Activated naive CD8-positive, alpha-beta T cell treated with anti-CD3 and anti-CD28 coated beads for 36 hours (primary cell): ENCODE measurements at regions not wholly inside any gene's neighbourhood (a gene's known extent, or its start where the extent isn't known, plus 50 kb on each side); places are given as distances from the start of the nearest gene placed in this dataset.
"Not testable (repeated sequence)": the region's sequence is repeated elsewhere in the genome, so short reads cannot be mapped to it uniquely, and the experiment has no call there.

Experiments
- DNase-seq: peaks from one replicate; pipeline ENCODE4 v3.0.0; 2021
- H3K27ac Mint-ChIP-seq: one replicate; pipeline ENCODE4 v1.8.0; 2022; ENCODE audit warnings: mild to moderate bottlenecking, moderate library complexity, mixed read lengths
- H3K27me3 Mint-ChIP-seq: one replicate; pipeline ENCODE4 v1.8.0; 2022; ENCODE audit warnings: mild to moderate bottlenecking, mixed read lengths
- H3K36me3 Mint-ChIP-seq: one replicate; pipeline ENCODE4 v1.8.0; 2021; ENCODE audit warnings: mild to moderate bottlenecking, mixed read lengths
- H3K4me1 Mint-ChIP-seq: one replicate; pipeline ENCODE4 v1.8.0; 2021; ENCODE audit warnings: mixed read lengths
- H3K4me3 Mint-ChIP-seq: one replicate; pipeline ENCODE4 v1.8.0; 2022; ENCODE audit warnings: mild to moderate bottlenecking, moderate library complexity, mixed read lengths
- H3K9me3 Mint-ChIP-seq: one replicate; pipeline ENCODE4 v1.8.0; 2022; ENCODE audit warnings: mixed read lengths

GRCh38 chr21:43287111-43287760 is 118.4 kb downstream of the CRYAA start:
- no peak overlapping the region for H3K27ac Mint-ChIP-seq
- no peaks in the 10 kb centered on the region for H3K36me3 Mint-ChIP-seq
- H3K4me3 Mint-ChIP-seq, result no peak overlapping the region
- H3K9me3 Mint-ChIP-seq, result peaks cover 2% of the 10 kb centered on the region
- no peaks in the 10 kb centered on the region for H3K4me1 Mint-ChIP-seq
- no peak for DNase-seq
- H3K27me3 Mint-ChIP-seq, result no peaks in the 10 kb centered on the region

DNA sequence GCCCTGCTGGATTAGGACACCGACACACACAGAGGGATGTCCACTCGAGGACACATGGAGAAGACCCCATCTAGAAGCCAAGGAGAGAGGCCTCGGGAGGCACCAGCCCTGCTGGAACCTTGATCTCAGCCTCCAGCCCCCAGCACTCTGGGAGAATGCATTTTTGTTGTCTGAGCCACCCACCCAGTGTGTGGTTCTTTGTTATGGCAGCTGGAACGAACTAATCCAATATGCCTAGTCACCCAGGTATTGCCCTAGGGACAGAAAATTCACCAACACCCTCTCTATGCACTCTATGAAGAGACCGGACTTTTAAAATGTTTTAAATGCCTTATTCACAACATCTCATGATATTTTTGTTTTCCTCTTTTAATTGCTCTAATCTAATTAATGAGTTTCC is 117.4 kb downstream of the CRYAA start:
- H3K4me1 Mint-ChIP-seq, result no peaks in the 10 kb centered on the region

DNA sequence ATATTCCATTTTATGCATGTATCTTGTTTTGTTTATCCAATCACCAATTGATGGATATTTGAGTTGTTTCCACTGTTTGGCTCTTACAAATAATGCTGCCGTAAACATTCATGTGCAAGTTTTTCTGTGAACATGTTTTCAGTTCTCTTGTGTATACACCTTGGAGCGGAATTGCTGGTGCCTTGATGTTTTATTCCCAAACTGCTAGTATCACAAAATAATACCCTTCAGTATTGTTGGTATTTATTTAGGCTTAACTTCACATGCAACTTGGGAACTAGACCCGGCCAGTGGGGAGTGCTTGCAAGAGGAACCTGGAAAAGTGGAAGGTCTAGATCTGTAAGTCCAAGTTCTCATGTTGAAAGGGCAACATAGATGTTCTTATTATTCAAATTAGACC is 115.9 kb downstream of the CRYAA start:
- DNase-seq, result no peak
- Mint-ChIP-seq H3K36me3 (no peaks in the 10 kb centered on the region), H3K27ac (no peak overlapping the region), H3K4me1 (no peaks in the 10 kb centered on the region), H3K9me3 (peaks cover 2% of the 10 kb centered on the region), H3K27me3 (no peaks in the 10 kb centered on the region), H3K4me3 (no peak overlapping the region)

More for the DNA sequence above, 117.4 kb downstream of the CRYAA start:
- H3K36me3 Mint-ChIP-seq, result no peaks in the 10 kb centered on the region
- no peak overlapping the region for H3K27ac Mint-ChIP-seq
- peaks cover 2% of the 10 kb centered on the region for H3K9me3 Mint-ChIP-seq
- H3K4me3 Mint-ChIP-seq, result no peak overlapping the region
- no peak for DNase-seq
- H3K27me3 Mint-ChIP-seq, result no peaks in the 10 kb centered on the region

DNA sequence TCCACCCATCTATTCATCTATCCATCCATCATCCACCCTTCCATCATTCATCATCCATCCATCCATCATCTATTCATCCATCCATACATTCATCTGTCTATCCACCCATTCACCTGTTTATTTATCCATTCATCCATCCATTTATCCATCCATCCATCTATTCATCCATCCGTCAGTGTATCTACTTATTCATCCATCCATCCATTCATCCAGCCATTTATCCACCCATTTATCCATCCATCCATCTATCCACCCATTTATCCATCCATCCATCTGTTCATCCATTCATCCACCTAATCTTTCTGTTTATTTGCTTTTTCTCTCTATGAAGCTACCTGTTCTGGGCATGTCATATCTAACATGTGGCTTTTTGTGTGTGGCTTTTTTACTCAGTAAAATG is 115.4 kb downstream of the CRYAA start:
- no peaks in the 10 kb centered on the region for H3K36me3 Mint-ChIP-seq
- no peaks in the 10 kb centered on the region for H3K27me3 Mint-ChIP-seq
- peaks cover under 1% of the 10 kb centered on the region for H3K9me3 Mint-ChIP-seq

DNA sequence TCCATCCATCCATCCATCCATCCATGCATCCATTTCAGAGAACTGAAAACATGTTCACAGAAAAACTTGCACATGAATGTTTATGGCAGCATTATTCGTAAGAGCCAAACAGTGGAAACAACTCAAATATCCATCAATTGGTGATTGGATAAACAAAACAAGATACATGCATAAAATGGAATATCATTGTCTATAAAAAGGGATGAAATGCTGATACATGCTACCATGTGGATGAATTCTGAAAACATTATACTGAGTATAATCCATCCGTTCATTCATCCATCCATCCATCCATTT is 115.1 kb downstream of the CRYAA start:
- H3K9me3 Mint-ChIP-seq, H3K4me3 Mint-ChIP-seq, H3K27me3 Mint-ChIP-seq, H3K36me3 Mint-ChIP-seq, H3K27ac Mint-ChIP-seq, DNase-seq, H3K4me1 Mint-ChIP-seq: not testable (repeated sequence)

More for the DNA sequence above, 115.4 kb downstream of the CRYAA start:
- H3K27ac Mint-ChIP-seq, result no peak overlapping the region
- H3K4me3 Mint-ChIP-seq, result no peak overlapping the region
- H3K4me1 Mint-ChIP-seq, result no peaks in the 10 kb centered on the region
- no peak for DNase-seq

DNA sequence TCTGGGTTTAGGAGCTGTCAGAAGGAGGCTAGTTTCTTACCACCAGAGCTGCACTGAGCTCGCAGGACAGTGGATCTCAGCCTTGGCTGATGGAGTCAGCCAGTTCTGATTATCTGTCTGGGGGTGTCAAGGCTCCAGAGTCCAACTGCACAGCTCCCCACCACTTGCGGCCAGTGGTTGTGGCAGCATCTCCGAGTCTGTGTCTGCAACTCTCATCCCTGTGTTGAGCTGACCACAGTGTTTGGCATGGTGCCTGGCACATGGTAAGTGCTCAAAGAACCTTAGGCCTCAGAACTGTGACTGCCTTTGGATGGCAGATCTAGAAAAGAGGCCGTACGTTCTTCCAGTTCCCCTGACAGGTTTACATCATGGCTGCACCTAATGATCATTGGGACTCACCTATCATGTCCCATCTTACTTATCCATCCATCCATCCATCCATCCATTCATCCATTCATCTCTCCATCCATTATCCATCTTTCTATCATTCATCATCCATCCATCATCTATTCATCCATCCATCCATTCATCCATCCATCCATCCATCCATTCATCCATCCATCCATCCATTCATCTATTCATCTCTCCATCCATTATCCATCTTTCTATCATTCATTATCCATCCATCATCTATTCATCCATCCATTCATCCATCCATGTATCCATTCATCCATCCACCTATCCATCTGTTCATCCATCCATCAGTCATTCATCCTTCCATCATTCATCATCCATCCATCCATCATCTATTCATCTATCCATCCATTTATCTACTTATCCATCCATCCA is 114.5 kb downstream of the CRYAA start:
- Mint-ChIP-seq H3K4me1 (no peaks in the 10 kb centered on the region), H3K36me3 (no peaks in the 10 kb centered on the region), H3K27ac (no peak overlapping the region), H3K9me3 (no peaks in the 10 kb centered on the region), H3K27me3 (peaks cover 2% of the 10 kb centered on the region), H3K4me3 (no peak overlapping the region)
- no peak for DNase-seq

DNA sequence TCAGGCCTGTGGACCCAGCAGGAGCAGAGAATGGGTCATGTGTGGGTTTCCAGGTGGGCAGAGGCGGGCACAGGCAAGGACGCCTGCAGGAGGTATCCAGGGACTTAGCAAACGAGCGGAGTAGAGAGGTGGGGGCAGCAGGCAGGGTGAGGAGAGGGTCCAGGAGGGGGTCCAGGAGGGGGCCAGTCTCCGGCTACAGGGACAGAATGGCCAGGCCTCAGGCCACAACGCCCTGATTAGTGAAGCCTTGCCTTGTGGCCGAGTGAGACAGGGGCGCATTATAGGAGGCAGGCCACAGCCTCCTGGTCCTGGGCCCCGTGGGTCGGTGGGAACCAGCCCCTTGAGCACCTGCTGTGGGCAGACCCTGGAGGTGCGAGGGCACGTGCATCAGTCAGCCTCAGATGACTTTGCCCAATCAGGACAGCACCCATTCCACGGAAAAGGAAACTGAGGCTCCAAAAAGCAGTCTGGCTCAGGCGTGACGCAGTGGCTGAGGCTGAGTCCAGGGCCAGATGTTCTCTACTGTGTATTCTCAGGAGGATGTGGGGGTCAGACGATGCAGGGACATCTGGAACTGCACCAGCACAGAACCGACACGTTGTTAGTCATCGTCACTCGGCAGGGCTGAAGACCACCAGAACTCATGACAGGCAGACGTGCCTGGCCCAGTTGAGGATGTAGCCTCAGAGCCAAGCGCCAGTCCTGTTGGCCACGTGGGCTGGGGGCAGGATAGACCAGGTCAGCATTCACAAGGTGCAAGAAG is 113.7 kb downstream of the CRYAA start:
- Mint-ChIP-seq H3K4me3 (no peak overlapping the region), H3K27me3 (peaks cover 10% of the 10 kb centered on the region), H3K9me3 (no peaks in the 10 kb centered on the region), H3K4me1 (no peaks in the 10 kb centered on the region), H3K27ac (no peak overlapping the region), H3K36me3 (no peaks in the 10 kb centered on the region)
- DNase-seq, result no peak

DNA sequence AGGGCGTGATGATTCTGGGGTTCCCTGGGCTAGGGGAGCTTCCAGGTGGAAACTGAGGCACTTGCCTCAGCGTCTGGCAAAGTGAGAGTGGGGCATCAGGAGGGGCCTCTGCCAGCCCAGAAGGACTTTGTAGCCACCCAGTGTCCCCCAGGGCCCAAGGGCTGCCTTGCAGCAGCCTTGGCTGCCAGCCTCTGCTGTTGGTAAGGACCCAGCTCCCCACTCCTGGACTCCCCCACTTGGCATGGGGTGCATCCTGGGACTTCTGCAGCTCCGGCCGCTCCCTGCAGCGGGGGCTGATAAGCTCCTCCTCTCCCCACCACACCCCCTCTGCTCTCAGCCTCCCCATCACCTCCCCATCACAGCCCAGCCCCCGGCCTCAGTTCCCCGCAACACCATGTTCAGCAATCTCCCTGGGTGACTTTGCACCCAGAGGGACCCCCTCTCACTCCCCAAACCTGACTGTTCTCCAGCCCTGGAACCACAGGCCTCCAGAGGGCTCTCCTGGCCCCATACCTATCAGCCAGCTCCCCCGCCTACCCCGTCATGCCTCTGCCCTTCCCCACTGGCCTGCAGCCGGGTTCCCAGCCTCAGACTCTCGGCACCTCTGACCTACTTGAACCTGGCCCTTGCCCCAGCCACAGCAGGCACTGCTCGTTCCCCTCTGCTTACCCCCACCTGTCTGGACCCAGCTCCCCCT is 113.0 kb downstream of the CRYAA start:
- no peak for DNase-seq
- no peaks in the 10 kb centered on the region for H3K36me3 Mint-ChIP-seq
- no peak overlapping the region for H3K4me3 Mint-ChIP-seq
- no peak overlapping the region for H3K27ac Mint-ChIP-seq
- H3K4me1 Mint-ChIP-seq, result no peaks in the 10 kb centered on the region
- H3K27me3 Mint-ChIP-seq, result peaks cover 12% of the 10 kb centered on the region
- no peaks in the 10 kb centered on the region for H3K9me3 Mint-ChIP-seq

DNA sequence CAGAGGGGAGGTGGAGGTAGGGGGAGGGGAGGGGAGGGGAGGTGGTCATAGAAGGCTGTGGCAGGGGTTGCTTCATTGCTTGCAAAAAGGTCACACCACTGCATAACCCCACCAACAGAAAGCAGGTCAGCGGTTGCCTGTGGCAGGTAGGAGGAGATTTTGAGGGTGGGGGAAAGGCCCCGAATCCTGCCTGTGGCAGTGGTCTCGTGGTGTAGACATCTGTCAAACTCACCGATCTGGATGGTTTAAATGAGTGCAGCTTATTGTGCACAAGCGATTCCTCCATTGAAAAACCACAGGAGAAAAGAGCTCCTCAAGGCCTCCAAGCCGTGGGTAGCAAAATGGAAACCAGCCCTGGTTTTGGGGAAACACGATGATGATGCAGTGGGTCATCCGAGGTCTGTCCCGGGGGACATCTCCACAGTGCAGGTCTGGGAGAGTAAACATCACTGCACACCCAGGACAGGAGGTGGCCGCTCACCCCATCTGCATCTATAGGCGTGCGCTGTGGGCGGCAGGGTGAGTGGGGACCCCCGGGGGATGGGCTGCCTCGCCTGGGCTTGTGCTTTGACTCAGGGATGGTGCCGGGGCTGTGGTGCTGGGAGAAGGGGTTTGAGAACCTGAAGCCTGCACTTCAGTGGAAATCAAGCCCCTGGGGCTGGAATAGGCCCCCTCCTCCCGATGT is 112.3 kb downstream of the CRYAA start:
- H3K27ac Mint-ChIP-seq, result no peak overlapping the region
- H3K36me3 Mint-ChIP-seq, result no peaks in the 10 kb centered on the region
- H3K4me3 Mint-ChIP-seq, result no peak overlapping the region
- H3K27me3 Mint-ChIP-seq, result peaks cover 19% of the 10 kb centered on the region
- no peaks in the 10 kb centered on the region for H3K9me3 Mint-ChIP-seq
- H3K4me1 Mint-ChIP-seq, result no peaks in the 10 kb centered on the region
- no peak for DNase-seq

- DNase-seq, result no peak
- H3K27me3 Mint-ChIP-seq, result peaks cover 27% of the 10 kb centered on the region
- peaks cover 2% of the 10 kb centered on the region for H3K4me1 Mint-ChIP-seq
- H3K4me3 Mint-ChIP-seq, result no peak overlapping the region
- H3K36me3 Mint-ChIP-seq, result no peaks in the 10 kb centered on the region
- H3K9me3 Mint-ChIP-seq, result no peaks in the 10 kb centered on the region
- H3K27ac Mint-ChIP-seq, result no peak overlapping the region
Measured at GRCh38 chr21:43279578-43279894, 110.7 kb downstream of the CRYAA start.

- H3K9me3 Mint-ChIP-seq, result no peaks in the 10 kb centered on the region
- DNase-seq, result no peak
- no peak overlapping the region for H3K4me3 Mint-ChIP-seq
- H3K27ac Mint-ChIP-seq, result no peak overlapping the region
- H3K4me1 Mint-ChIP-seq, result peaks cover 2% of the 10 kb centered on the region
- no peaks in the 10 kb centered on the region for H3K36me3 Mint-ChIP-seq
- H3K27me3 Mint-ChIP-seq, result peaks cover 27% of the 10 kb centered on the region
Measured at GRCh38 chr21:43278766-43279577, 110.2 kb downstream of the CRYAA start.

DNA sequence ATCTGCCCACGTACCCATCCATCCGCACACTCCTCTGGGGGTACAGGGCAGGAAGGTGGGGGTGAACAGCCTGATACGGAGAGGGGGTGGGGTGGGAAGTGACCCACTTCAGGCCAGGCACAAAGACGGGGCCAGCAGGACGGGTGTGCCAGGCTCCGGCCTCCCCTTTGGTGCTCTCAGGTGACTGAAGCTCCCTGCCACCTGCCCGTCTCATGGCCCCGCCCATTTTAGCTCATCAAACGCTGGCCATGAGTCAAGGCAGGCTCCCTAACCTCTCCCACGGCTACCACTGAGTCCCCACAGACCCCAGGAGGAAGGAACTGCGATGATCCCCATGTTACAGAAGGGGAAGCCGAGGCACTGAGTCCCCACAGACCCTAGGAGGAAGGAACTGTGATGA is 109.6 kb downstream of the CRYAA start:
- peaks cover 27% of the 10 kb centered on the region for H3K27me3 Mint-ChIP-seq
- H3K4me1 Mint-ChIP-seq, result peaks cover 2% of the 10 kb centered on the region
- no peaks in the 10 kb centered on the region for H3K9me3 Mint-ChIP-seq
- no peak overlapping the region for H3K27ac Mint-ChIP-seq
- DNase-seq, result no peak
- no peaks in the 10 kb centered on the region for H3K36me3 Mint-ChIP-seq
- no peak overlapping the region for H3K4me3 Mint-ChIP-seq

GRCh38 chr21:43277481-43278351 is 108.9 kb downstream of the CRYAA start:
- no peak for DNase-seq
- H3K9me3 Mint-ChIP-seq, result no peaks in the 10 kb centered on the region
- no peak overlapping the region for H3K4me3 Mint-ChIP-seq
- H3K27ac Mint-ChIP-seq, result no peak overlapping the region
- H3K4me1 Mint-ChIP-seq, result peaks cover 2% of the 10 kb centered on the region
- H3K27me3 Mint-ChIP-seq, result peaks cover 32% of the 10 kb centered on the region
- no peaks in the 10 kb centered on the region for H3K36me3 Mint-ChIP-seq
